HepG2 (cell line): ENCODE measurements at regions not wholly inside any gene's neighbourhood (a gene's known extent, or its start where the extent isn't known, plus 50 kb on each side); places are given as distances from the start of the nearest gene placed in this dataset.
"Not testable (repeated sequence)": the region's sequence is repeated elsewhere in the genome, so short reads cannot be mapped to it uniquely, and the experiment has no call there.

Experiments
- ATAC-seq: fragments of 200-7000 bp; cut with Tn5 transposase; 3 replicates; pipeline ENCODE4 v1.9.1; 2020; ENCODE audit warnings: mild to moderate bottlenecking, moderate library complexity
- BruUV-seq: library from RNA; stranded (reverse); fragments of 400-500 nt; replicated peaks from 2 replicates; lab custom pipeline; 2021; lab: Mats Ljungman, UMichigan
- CTCF ChIA-PET: fragments of 300-600 bp; formaldehyde crosslinking; extraction: SDS; loops from one replicate; lab custom pipeline; 2021; ENCODE audit warnings: low total read pairs, inconsistent platforms, low intra/inter-chr PET ratio; lab: Yijun Ruan, JAX
- POLR2A ChIA-PET: fragments of 350-600 bp; sonication (Branson Sonifier 250); formaldehyde crosslinking; loops from one replicate; lab custom pipeline; 2020; ENCODE audit warnings: antibody characterized with exemption, inconsistent platforms; lab: Yijun Ruan, JAX
- DNase-seq: peaks from one replicate; pipeline ENCODE4 v3.0.0-alpha.2; 2015; ENCODE audit warnings: low spot score
- FAIRE-seq: peaks from 3 replicates; lab custom pipeline; 2011; peaks lifted over from hg19 to GRCh38; lab: Jason Lieb, UNC
- H2AFZ ChIP-seq: one replicate; pipeline ENCODE4 v1.6.1; 2011; ENCODE audit warnings: low read length, inconsistent platforms
- H3K27ac ChIP-seq: fragments of 300-600 bp; 3 replicates; pipeline ENCODE4 v1.8.0; 2011; ENCODE audit warnings: mixed run types, mild to moderate bottlenecking, mixed read lengths, low read length, inconsistent platforms; ENCODE audit not compliant: insufficient read depth; ENCODE audit errors: extremely low read length
- H3K27me3 ChIP-seq, 2 experiments: fragments of 200-600 bp in 1 of 2; 2 replicates in 1 of 2; 3 replicates in 1 of 2; pipeline versions ENCODE4 v1.6.0 to v1.8.0; 2011; ENCODE audit warnings: low read length in 2 of 2, mild to moderate bottlenecking in 2 of 2, moderate library complexity in 2 of 2, inconsistent platforms in 1 of 2; ENCODE audit not compliant: insufficient read depth in 2 of 2, control insufficient read depth in 1 of 2
- H3K36me3 ChIP-seq, 2 experiments: fragments of 200-600 bp in 1 of 2; replicated peaks in 1 of 2; 2 replicates in 1 of 2; 3 replicates in 1 of 2; pipeline versions ENCODE4 v1.5.1 to v1.8.0; 2011; ENCODE audit warnings: low read length in 2 of 2, inconsistent platforms in 1 of 2; ENCODE audit not compliant: insufficient read depth in 2 of 2, control insufficient read depth in 1 of 2
- H3K4me1 ChIP-seq: 2 replicates; pipeline ENCODE4 v1.5.1; 2012; ENCODE audit warnings: low read length, inconsistent platforms; ENCODE audit not compliant: insufficient read depth
- H3K4me2 ChIP-seq: 2 replicates; pipeline ENCODE4 v1.6.0; 2011; ENCODE audit warnings: low read depth, low read length, inconsistent platforms
- H3K4me3 ChIP-seq, 3 experiments: fragments of 200-600 bp in 1 of 3; sonication (generic), shearing (Covaris generic) in 1 of 3; replicated peaks in 1 of 3; 2 replicates each; pipeline ENCODE4 v1.5.1; 2011 to 2016; ENCODE audit warnings: low read length in 3 of 3, inconsistent platforms in 2 of 3, low read depth in 2 of 3, mild to moderate bottlenecking in 2 of 3, control low read depth in 1 of 3, mixed read lengths in 1 of 3; ENCODE audit not compliant: insufficient read depth in 1 of 3
- H3K79me2 ChIP-seq: one replicate; pipeline ENCODE4 v1.6.1; 2011; ENCODE audit warnings: low read length, inconsistent platforms; ENCODE audit not compliant: insufficient read depth
- H3K9ac ChIP-seq: 2 replicates; pipeline ENCODE4 v1.6.0; 2011; ENCODE audit warnings: mild to moderate bottlenecking, low read depth, low read length, inconsistent platforms; ENCODE audit not compliant: insufficient read depth
- H3K9me3 ChIP-seq: 2 replicates; pipeline ENCODE4 v1.5.1; 2012; ENCODE audit warnings: mild to moderate bottlenecking, low read length
- H4K20me1 ChIP-seq: 2 replicates; pipeline ENCODE4 v1.6.0; 2011; ENCODE audit warnings: inconsistent platforms, mild to moderate bottlenecking, low read length, moderate library complexity; ENCODE audit not compliant: insufficient read depth
- MNT ChIP-seq: fragments of 450-650 bp; IDR thresholded peaks from 2 replicates; pipeline ENCODE4 v1.6.1; 2016
- WGBS: methylation state at CpG from one replicate; pipeline ENCODE4 v1.1.6; 2017; ENCODE audit warnings: low lambda C conversion rate; 5-methylcytosine and 5-hydroxymethylcytosine counted together
- in situ Hi-C: cut with HindIII; loops from 2 replicates; pipeline ENCODE4 v1.10.0; 2017; ENCODE audit warnings: low pct_unique_long_range_greater_than_20kb; ENCODE audit not compliant: extremely low pct_ligation_motif_present
- intact Hi-C: fragments of 100-400 bp; cut with micrococcal nuclease; formaldehyde crosslinking; loops from one replicate; pipeline ENCODE4 v1.10.0; 2022; ENCODE audit not compliant: unreplicated experiment

GRCh38 chr9:63822615-63823374 is 1462.2 kb downstream of the FOXD4L5 start:
- CTCF ChIA-PET, H3K36me3 ChIP-seq, in situ Hi-C loops, H4K20me1 ChIP-seq, H3K9ac ChIP-seq, intact Hi-C loops, H3K4me2 ChIP-seq, H3K4me1 ChIP-seq, H3K4me3 ChIP-seq, DNase-seq, H3K79me2 ChIP-seq, H2AFZ ChIP-seq, POLR2A ChIA-PET, H3K27ac ChIP-seq, BruUV-seq, FAIRE-seq, H3K27me3 ChIP-seq: not testable (repeated sequence)
- WGBS: 36% methylated on average over 6 of the region's 6 CpGs
- ATAC-seq: peak; percentile 19; the same call in 1 of the 3 replicates
- TF ChIP-seq MNT: peak; percentile 26; the same call in 1 of the 2 replicates
- H3K9me3 ChIP-seq: peaks cover 24% of the 10 kb centered on the region

GRCh38 chr9:63821293-63821692 is 1463.7 kb downstream of the FOXD4L5 start:
- H3K4me1 ChIP-seq, ATAC-seq, H3K27ac ChIP-seq, BruUV-seq, H3K27me3 ChIP-seq, H4K20me1 ChIP-seq, H3K36me3 ChIP-seq, H3K79me2 ChIP-seq, in situ Hi-C loops, CTCF ChIA-PET, H3K4me2 ChIP-seq, H2AFZ ChIP-seq, H3K9ac ChIP-seq, POLR2A ChIA-PET, FAIRE-seq, intact Hi-C loops, H3K4me3 ChIP-seq: not testable (repeated sequence)
- H3K9me3 ChIP-seq: peaks cover 29% of the 10 kb centered on the region
- 35% methylated on average over 10 of the region's 10 CpGs for WGBS
- peak; percentile 20 for DNase-seq

- H3K9ac ChIP-seq, H2AFZ ChIP-seq, H3K4me2 ChIP-seq, H3K27ac ChIP-seq, ATAC-seq, H3K36me3 ChIP-seq, H3K79me2 ChIP-seq, H3K4me1 ChIP-seq, BruUV-seq, H3K27me3 ChIP-seq, in situ Hi-C loops, CTCF ChIA-PET, FAIRE-seq, H4K20me1 ChIP-seq, intact Hi-C loops, H3K4me3 ChIP-seq, DNase-seq, POLR2A ChIA-PET: not testable (repeated sequence)
- peaks cover 29% of the 10 kb centered on the region for H3K9me3 ChIP-seq
- 55% methylated on average over 13 of the region's 13 CpGs for WGBS
These were observed 1464.1 kb downstream of the FOXD4L5 start for GRCh38 chr9:63820882-63821281.

GRCh38 chr9:63820383-63820782 is 1464.6 kb downstream of the FOXD4L5 start:
- intact Hi-C loops, H3K27me3 ChIP-seq, CTCF ChIA-PET, FAIRE-seq, POLR2A ChIA-PET, H3K4me2 ChIP-seq, DNase-seq, H3K9ac ChIP-seq, H3K79me2 ChIP-seq, ATAC-seq, H4K20me1 ChIP-seq, H2AFZ ChIP-seq, BruUV-seq, in situ Hi-C loops, H3K4me1 ChIP-seq, H3K27ac ChIP-seq, H3K36me3 ChIP-seq, H3K4me3 ChIP-seq: not testable (repeated sequence)
- peaks cover 29% of the 10 kb centered on the region for H3K9me3 ChIP-seq
- WGBS: 61% methylated on average over 3 of the region's 3 CpGs
